HG03469 (cell line): ENCODE measurements at regions not wholly inside any gene's neighbourhood (a gene's known extent, or its start where the extent isn't known, plus 50 kb on each side); places are given as distances from the start of the nearest gene placed in this dataset.
"Not testable (repeated sequence)": the region's sequence is repeated elsewhere in the genome, so short reads cannot be mapped to it uniquely, and the experiment has no call there.

Experiments used
- ATAC-seq: cut with Tn5 transposase; IDR thresholded peaks from one replicate; pipeline ENCODE4 v1.9.1; 2021; ENCODE audit warnings: mild to moderate bottlenecking, moderate library complexity, moderate number of reproducible peaks; ENCODE audit not compliant: unreplicated experiment

DNA sequence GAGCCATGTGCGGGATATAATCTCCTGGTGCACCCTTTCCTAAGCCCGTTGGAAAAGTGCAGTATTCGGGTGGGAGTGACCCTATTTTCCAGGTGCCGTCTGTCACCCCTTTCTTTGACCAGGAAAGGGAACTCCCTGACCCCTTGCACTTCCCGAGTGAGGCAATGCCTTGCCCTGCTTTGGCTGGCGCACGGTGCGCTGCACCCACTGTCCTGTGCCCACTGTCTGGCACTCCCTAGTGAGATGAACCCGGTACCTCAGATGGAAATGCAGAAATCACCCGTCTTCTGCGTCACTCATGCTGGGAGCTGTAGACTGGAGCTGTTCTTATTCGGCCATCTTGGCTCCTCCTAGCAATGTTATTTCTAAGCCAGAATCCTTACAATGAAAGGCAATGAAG is 121.1 kb downstream of the TAF11L14 start:
- ATAC-seq: not testable (repeated sequence)

DNA sequence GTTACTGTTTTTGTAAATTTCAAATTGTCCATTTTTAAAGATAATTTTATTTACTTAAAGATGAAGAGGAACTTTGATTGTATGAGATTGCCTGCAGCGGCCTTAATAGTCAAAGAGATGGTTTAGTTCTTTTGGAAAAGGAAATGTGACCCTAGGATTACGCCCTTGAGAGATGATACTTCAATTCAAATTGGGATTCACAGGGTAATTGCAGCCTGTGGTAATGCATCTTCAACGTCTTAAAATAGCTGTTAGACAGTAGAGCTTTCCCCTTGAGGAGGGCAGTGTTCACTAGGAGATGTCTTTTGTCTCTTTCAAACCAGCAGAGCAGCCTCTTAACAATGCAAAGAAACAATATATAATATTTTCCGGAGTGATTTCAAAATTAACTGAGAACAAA is 127.1 kb downstream of the TAF11L14 start:
- no peak for ATAC-seq

DNA sequence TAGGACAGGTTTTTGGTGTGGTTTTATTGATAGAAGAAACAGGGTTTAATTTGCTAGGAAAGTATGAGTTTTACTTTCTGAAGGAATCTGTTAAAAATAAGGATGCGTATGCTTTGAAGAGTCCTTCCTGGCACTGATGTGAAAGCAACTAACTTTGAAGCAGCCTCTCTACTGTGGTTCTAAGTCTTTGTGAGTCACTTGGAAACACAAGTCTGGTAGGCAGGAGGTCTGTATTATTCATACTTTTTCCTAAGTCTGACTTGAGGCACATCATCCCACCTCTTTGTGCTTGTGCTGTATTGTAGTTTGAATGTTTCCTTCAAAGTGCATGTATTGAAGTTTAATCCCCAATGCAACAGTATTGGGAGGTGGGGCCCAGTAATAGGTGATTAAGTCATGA is 129.0 kb downstream of the TAF11L14 start:
- ATAC-seq: no peak

DNA sequence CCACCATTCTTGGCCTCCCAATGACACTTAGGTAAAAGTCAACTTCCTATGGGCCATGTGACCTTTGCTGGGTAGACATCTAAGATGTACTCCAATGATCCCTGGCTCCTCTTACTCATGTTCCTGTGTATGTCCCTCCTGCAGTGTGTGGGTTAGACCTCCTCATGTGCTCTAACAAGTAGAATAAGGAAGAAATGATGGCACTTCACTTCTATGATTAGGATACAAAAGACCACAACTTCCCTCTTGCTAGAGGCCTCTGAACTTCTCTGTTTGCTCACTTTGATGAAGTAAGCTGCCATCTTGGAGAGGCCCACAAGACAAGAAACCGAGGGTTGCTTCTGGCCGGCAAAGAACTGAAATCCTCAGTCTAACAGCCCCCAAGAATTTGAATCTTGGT is 131.8 kb downstream of the TAF11L14 start:
- no peak for ATAC-seq

DNA sequence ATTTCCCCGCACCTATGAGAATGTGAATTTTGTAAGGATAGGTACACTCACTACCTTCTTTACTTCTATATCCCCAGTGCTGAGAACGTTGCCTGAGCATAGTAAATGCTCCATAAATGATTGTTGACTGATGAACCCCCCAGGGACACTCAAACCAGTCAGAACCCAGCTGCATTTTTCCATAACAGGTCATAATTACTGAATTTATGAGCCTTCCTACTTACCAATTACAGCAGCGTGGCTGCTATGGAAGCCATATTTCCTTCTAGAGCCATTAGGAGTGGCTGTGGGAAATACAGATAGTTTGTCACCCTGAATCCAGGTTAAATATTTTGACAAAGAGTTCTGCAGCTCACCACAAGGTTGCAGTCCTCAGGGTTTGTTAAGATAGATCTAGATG is 135.0 kb downstream of the TAF11L14 start:
- ATAC-seq: no peak

DNA sequence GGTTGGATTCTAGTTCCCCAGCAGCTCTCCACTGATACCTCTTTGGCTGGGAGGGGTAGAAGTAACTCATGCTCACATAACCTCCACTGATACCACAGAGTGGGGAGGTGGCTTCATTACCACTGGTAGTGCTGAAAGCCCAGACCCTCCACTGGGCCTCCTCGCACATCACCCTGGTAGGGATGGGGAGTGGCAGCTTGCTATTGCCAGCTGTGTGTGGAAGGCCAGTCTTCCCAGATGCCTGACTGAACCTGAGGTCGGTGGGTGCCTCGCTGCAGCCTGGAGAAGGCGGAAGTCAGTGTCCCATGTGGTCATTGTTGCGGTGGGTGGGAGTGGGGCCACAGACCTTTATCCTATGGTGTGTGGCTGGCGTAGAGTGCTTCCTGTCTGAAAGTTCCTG is 138.0 kb downstream of the TAF11L14 start:
- ATAC-seq: no peak

- ATAC-seq: no peak
Measured at GRCh38 chr5:17785774-17786173, 151.5 kb downstream of the TAF11L14 start.

DNA sequence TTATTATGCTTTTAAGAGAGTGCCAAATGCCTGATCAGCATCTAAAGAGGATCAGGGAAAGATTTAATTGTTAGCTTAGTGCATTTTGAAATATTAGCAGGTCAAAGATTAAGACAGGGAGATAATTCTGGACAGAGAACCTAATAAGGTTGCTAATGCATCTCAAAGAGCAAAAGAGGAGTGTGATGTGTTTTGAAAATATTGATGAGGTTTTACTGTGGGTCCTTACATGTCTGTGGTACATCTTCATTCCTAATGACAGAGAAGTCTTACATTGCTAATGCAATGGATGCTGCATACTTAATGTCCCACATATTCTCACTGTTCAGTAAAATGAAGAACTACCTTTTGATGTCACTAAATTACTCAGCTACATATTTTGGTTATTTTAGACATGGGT is 154.1 kb downstream of the TAF11L14 start:
- no peak for ATAC-seq

DNA sequence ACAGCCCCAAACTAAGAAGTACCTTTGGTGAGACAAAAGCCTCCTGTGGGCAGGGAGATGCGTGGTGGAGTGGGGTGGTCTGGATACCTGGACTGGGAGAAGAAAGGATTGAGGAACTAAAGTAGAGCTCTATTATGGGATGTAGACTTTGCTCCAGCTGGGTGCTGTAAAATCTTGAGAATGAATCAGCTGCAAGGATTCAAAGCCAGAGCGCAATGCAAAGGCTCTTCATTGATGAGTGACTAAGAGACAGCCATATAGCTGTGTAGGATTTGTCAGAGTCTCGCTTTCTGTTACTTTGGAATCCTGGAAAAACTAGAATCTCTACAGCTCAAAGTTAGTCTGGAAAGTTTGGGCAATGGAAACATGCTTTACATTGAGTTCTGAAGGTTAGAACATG is 159.9 kb downstream of the TAF11L14 start:
- no peak for ATAC-seq

DNA sequence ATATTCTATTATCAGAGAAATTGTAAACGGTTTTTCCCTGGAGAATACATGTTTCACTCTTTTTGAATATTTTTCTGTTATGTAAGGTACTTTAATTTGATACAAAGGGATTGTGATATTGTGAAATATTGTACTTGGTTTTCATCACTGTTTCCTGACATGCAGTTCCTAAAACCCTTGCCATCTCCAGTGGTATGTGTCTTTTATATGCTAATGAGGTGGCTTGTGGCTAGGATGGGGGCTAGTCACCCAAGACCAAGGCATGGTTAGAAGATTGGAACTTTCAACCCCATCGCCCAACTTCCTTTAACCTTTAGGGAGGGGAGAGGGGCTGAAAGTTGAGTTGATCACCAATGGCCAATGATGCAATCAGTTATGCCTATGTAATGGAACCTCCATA is 160.6 kb downstream of the TAF11L14 start:
- no peak for ATAC-seq

DNA sequence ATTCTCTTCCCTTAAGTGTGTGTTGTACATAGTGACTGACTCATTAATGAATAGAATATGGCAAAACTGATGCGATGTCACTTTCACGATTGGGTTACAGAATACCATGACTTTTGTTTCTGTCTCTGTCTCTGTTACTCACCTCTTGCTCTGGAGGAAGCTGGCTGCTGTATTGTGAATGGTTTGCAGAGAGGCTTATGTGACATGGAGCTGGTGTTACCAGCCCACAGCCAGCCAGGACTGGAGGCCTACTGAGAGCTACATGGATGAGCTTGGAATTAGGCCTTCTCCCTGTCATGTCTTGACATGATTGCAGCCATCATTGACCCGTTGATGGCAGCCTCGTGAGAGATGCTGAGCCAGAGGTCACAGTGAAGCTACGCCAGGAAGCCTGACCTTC is 161.9 kb downstream of the TAF11L14 start:
- no peak for ATAC-seq

- ATAC-seq: no peak
Measured at GRCh38 chr5:17796757-17797396, 162.6 kb downstream of the TAF11L14 start.

DNA sequence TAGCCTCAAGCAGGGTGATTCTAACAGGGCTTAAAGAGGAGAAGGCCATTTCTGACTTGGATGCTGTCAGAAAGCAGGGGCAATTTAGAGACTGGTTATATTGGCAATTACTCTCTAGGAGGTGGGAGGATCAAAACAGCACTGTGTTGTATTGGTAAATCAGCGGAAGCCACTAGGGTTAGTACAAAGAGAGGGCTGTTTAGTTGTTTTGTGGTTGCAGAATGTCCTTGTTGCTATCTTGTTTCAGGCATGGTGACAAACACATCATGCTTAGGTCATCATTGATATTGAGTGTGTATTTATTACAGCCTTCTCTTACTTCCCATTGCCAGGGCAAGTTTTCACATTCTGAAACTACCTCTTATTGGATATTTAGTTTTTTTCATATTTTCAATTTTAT is 165.3 kb downstream of the TAF11L14 start:
- ATAC-seq: no peak

DNA sequence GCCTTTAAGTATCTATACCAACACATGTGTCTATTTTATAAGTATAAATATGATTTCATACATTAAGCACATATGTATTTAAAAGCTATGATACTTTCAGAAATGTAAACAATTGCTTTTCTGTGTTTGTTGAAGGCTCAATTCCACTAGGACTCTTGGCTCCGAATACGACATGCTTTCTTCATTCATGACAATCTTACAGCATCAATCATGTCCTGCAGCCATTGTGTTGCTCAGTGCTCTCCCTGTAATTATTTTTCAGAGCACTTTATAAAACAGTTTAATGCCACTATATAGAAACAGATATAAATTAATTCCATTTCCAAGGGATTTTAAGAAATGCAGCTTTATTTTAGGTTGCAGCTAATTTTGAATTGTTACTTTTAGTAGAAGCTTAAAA is 167.3 kb downstream of the TAF11L14 start:
- ATAC-seq: no peak

DNA sequence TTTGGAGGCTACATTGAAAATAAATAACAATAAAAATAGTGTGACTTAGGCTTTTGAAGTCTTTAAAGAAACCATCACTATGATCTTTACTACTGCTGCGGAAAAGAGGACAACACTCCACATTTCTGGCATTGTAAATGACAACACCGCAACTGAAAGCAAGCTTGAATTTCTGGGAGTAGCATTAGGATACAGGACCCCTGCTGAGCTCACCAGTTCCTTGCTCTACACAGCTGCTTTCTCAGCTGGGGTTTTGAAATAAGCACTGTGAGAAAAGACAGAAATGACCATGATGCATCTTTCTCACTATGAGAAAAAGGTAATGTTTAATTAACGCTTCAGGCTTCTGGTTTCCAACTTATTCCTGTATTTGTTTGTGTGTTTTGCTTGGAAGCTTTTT is 168.0 kb downstream of the TAF11L14 start:
- ATAC-seq: no peak

- ATAC-seq: no peak
Measured at GRCh38 chr5:17803971-17804370, 169.7 kb downstream of the TAF11L14 start.

GRCh38 chr5:17805227-17805825 is 171.1 kb downstream of the TAF11L14 start:
- ATAC-seq: no peak

DNA sequence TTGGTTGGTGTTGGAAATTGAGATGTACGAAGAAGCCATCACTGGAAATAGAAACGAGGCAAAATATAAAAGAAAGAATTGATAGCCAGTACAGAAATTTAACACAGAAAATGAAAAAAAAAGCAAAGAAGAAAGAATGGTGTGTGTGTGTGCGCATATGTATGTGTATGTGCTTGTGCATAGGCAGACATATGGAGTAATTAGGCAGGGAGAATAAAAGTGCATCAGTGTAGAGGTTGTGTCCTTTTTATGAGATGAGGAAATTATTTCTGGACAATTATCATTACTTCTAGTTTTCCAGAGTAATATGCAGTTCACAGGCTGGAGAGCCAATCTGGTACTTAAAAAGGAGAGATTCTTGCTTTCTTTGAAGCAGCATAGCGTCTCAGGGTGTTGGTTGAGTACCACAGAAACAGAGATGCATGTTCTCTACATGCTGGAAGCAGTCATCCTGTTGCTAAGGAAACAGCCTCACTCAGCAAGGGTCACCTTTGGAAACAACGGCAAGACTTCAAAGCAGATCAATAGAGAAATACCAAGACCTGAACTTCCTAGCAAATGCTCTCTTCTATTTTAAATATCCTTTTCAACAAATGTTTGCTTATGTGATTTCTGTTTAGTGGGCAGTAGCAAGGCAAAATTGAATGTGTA is 172.7 kb downstream of the TAF11L14 start:
- no peak for ATAC-seq

DNA sequence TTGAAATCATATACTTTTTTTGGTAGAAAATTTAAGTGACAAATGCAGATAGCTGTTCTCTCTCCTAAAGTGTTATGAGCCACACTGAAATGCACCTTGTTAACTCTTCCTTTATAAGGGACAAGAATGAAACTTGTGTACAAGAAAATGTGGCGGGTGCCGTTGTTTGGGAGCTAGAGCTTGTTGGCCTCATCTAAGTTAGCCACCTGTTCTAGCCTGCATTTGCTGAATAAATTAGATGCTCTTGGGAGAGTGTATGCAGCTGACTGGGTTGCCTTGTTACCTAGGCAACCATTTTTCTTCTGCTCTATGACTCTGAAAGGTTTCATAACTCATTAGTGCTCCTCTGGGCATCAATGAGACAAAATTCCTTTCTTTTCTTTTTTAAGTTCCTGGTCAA is 174.3 kb downstream of the TAF11L14 start:
- no peak for ATAC-seq

DNA sequence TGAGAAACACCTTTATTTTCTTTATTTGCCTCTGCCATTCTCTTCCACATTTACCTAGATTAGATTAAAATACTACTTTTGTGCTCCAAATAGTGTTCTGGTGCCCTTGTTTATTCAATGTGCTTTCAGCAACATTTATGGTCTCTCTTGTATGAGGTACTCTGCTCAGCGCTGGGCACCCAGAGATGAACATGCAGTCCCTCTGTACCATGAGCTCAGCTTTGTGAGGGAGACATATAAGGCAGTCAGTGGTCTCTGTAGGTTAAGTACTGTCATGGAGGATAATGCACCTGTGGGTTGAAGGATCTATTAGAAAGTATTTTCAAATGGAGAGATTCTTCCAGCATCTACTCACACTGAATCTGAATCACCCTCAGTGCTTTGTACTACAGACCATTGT is 176.5 kb downstream of the TAF11L14 start:
- ATAC-seq: no peak

DNA sequence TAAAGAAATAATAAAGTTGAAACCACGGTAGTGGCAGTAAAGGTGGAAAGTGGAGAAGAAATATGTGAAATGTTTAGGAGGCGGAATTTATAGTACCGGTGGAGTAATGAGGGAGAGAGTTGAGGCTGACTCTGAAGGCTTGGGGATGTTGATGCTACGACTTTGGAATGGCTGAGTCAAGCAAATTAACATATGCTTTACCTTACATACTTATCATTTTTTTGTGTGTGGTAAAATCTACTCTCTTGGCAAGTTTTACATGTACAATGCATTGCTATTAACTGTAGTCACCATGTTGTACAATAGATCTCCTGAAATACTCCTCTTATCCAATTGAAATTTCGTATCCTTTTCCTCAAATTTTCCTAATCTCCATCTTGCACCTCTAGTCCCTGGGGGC is 179.0 kb downstream of the TAF11L14 start:
- ATAC-seq: no peak

- no peak for ATAC-seq
Measured at GRCh38 chr5:17816505-17816904, 182.2 kb downstream of the TAF11L14 start.

DNA sequence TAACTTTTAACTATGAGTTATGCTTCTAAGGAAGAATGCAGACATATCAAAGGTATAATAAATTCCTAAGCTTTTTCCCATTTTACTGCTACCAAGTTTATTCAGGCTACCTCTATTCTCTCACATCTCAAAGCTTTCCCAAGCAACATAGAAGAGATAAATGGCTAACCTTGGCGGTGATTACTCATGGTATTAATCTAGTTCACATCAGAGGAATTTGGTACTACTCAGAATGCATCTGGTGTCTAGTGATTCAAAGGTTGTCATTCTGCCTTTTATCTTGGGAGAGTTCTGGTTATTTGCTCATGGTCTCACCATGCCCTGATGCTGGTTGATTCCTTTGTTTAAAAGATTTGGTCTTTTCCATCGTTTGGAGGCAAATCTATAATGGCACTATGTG is 182.7 kb downstream of the TAF11L14 start:
- ATAC-seq: no peak
